Astrocyte of the spinal cord (primary cell): ENCODE measurements at regions not wholly inside any gene's neighbourhood (a gene's known extent, or its start where the extent isn't known, plus 50 kb on each side); places are given as distances from the start of the nearest gene placed in this dataset.

Experiments used
- DNase-seq: peaks from one replicate; pipeline ENCODE4 v3.0.0; 2011; ENCODE audit warnings: low read depth, low spot score
- H3K4me3 ChIP-seq: 2 replicates; pipeline ENCODE4 v1.5.1; 2011; ENCODE audit warnings: low read depth, mild to moderate bottlenecking, low read length, moderate library complexity
- in situ Hi-C: cut with HindIII; loops from 2 replicates; pipeline ENCODE4 v1.10.0; 2017; ENCODE audit warnings: low sequenced_read_pairs
- TF ChIP-seq, protein P1 (sequence below): IDR thresholded peaks from 2 replicates; pipeline ENCODE4 v1.5.1; 2012; ENCODE audit warnings: low read depth, mild to moderate bottlenecking, low read length, inconsistent platforms

GRCh38 chr5:27832886-27833285 lies 794.5 kb upstream of the CDH9 start:
- TF ChIP-seq, protein P1, sequence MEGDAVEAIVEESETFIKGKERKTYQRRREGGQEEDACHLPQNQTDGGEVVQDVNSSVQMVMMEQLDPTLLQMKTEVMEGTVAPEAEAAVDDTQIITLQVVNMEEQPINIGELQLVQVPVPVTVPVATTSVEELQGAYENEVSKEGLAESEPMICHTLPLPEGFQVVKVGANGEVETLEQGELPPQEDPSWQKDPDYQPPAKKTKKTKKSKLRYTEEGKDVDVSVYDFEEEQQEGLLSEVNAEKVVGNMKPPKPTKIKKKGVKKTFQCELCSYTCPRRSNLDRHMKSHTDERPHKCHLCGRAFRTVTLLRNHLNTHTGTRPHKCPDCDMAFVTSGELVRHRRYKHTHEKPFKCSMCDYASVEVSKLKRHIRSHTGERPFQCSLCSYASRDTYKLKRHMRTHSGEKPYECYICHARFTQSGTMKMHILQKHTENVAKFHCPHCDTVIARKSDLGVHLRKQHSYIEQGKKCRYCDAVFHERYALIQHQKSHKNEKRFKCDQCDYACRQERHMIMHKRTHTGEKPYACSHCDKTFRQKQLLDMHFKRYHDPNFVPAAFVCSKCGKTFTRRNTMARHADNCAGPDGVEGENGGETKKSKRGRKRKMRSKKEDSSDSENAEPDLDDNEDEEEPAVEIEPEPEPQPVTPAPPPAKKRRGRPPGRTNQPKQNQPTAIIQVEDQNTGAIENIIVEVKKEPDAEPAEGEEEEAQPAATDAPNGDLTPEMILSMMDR, result no peak
- H3K4me3 ChIP-seq, result no peak overlapping the region
- in situ Hi-C loops, result no loop called here
- no peak for DNase-seq

DNA sequence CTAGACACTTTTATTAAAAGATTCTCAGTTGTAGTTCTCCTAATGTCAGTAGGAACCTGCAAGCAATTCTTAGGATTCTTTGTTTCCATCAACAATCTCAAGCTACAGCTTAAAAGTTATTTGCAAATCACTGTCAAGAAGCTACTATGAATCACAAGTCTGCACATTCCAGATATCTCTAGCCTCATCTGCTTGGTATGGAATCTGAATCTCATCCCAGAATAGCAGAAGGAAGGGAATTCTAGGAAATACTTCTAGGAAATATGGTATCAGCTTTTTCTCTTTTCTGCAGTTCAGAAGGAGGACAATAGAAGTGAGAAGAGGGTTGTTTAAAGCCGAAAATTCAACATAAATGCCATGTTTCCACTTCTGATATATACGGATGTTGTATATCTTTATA lies 792.2 kb upstream of the CDH9 start:
- TF ChIP-seq, protein P1, result no peak
- in situ Hi-C loops, result no loop called here
- DNase-seq, result peak; percentile 47
- no peak overlapping the region for H3K4me3 ChIP-seq

- H3K4me3 ChIP-seq, result no peak overlapping the region
- DNase-seq, result peak; percentile 50
- in situ Hi-C loops, result no loop called here
- TF ChIP-seq, protein P1, result no peak
Measured at GRCh38 chr5:27821681-27822080, 783.3 kb upstream of the CDH9 start.

- in situ Hi-C loops, result no loop called here
- TF ChIP-seq, protein P1, result no peak
- DNase-seq, result peak; percentile 25
- no peak overlapping the region for H3K4me3 ChIP-seq
Measured at GRCh38 chr5:27818888-27819287, 780.5 kb upstream of the CDH9 start.

DNA sequence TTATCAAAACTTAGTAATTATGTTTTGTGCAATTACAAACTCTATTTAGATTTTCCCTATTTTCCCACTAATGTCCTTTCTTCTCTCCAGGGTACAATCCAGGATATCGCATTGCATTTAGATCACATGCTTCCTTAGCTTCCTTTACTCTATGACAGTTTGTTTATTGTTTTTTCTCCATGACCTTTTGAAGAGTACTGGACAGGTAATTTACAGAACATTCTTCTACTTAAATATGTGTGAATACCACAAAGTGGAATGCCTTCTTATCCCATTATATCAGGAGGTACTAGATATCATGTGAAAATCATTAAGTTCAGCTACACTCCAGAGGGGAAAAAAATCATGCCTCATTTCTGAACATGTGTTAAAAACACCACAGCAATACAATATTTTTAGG lies 776.6 kb upstream of the CDH9 start:
- H3K4me3 ChIP-seq, result no peak overlapping the region
- in situ Hi-C loops, result no loop called here
- TF ChIP-seq, protein P1, result no peak
- no peak for DNase-seq

DNA sequence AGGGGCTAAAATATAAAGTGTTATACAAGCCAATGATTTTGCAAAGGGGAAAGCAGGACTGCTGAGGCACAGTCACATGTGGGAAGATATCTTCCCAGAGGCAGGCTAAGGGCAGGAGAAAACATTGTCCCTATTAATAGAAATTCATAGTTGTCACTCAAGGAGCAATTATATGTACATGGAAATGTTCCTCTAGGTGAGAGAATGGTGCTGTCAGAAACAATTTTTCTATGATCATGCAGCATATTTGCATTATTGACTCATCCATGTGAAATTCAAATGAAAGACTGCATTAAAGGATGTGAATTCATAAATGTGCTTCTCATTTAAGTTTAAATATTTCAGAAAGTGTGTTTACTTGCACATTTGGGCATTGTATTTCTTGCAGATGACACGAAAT lies 775.9 kb upstream of the CDH9 start:
- H3K4me3 ChIP-seq, result no peak overlapping the region
- in situ Hi-C loops, result no loop called here
- DNase-seq, result no peak
- TF ChIP-seq, protein P1, result no peak

- in situ Hi-C loops, result no loop called here
- H3K4me3 ChIP-seq, result no peak overlapping the region
- TF ChIP-seq, protein P1, result no peak
- DNase-seq, result peak; percentile 55
Measured at GRCh38 chr5:27810458-27810857, 772.1 kb upstream of the CDH9 start.
